Keratinocyte (primary cell): ENCODE measurements at regions not wholly inside any gene's neighbourhood (a gene's known extent, or its start where the extent isn't known, plus 50 kb on each side); places are given as distances from the start of the nearest gene placed in this dataset.

Experiments used
- DNase-seq: peaks from one replicate; pipeline ENCODE4 v3.0.0-alpha.2; 2011; ENCODE audit warnings: low read depth, missing footprints, low spot score
- FAIRE-seq: peaks from 2 replicates; lab custom pipeline; 2011; peaks lifted over from hg19 to GRCh38; lab: Jason Lieb, UNC
- H2AFZ ChIP-seq: 2 replicates; pipeline ENCODE4 v1.6.0; 2012; ENCODE audit warnings: low read length, control low read depth, inconsistent platforms; ENCODE audit not compliant: control insufficient read depth
- H3K27ac ChIP-seq: 2 replicates; pipeline ENCODE4 v1.5.1; 2011; ENCODE audit warnings: low read length; ENCODE audit not compliant: control insufficient read depth, insufficient read depth
- H3K27me3 ChIP-seq: 3 replicates; pipeline ENCODE4 v1.6.0; 2011; ENCODE audit warnings: low read length; ENCODE audit not compliant: control insufficient read depth, insufficient read depth; ENCODE audit errors: extremely low read depth
- H3K36me3 ChIP-seq, 2 experiments: 2 replicates in 1 of 2; 3 replicates in 1 of 2; pipeline ENCODE4 v1.5.1; 2011; ENCODE audit warnings: low read length in 2 of 2, mild to moderate bottlenecking in 1 of 2; ENCODE audit not compliant: control insufficient read depth in 2 of 2, insufficient read depth in 2 of 2; ENCODE audit errors: extremely low read depth in 1 of 2
- H3K4me1 ChIP-seq: 3 replicates; pipeline ENCODE4 v1.5.1; 2011; ENCODE audit warnings: low read length; ENCODE audit not compliant: control insufficient read depth, insufficient read depth; ENCODE audit errors: extremely low read depth
- H3K4me2 ChIP-seq: 3 replicates; pipeline ENCODE4 v1.6.0; 2011; ENCODE audit warnings: low read depth, low read length; ENCODE audit not compliant: control insufficient read depth, insufficient read depth; ENCODE audit errors: extremely low read depth
- H3K4me3 ChIP-seq, 3 experiments: fragments of 200-600 bp in 1 of 3; sonication (generic) in 1 of 3; 2 replicates in 2 of 3; 3 replicates in 1 of 3; pipeline ENCODE4 v1.5.1; 2011 to 2016; ENCODE audit warnings: low read length in 3 of 3, mild to moderate bottlenecking in 3 of 3, control low read depth in 2 of 3, inconsistent platforms in 1 of 3, low read depth in 1 of 3, mixed read lengths in 1 of 3, mixed run types in 1 of 3, moderate library complexity in 1 of 3; ENCODE audit not compliant: control insufficient read depth in 2 of 3, insufficient read depth in 2 of 3; ENCODE audit errors: extremely low read depth in 1 of 3
- H3K79me2 ChIP-seq: 2 replicates; pipeline ENCODE4 v1.6.0; 2012; ENCODE audit warnings: low read length; ENCODE audit not compliant: control insufficient read depth, insufficient read depth
- H3K9ac ChIP-seq: 3 replicates; pipeline ENCODE4 v1.6.0; 2011; ENCODE audit warnings: low read length; ENCODE audit not compliant: control insufficient read depth, insufficient read depth; ENCODE audit errors: extremely low read depth
- H3K9me1 ChIP-seq: 3 replicates; pipeline ENCODE4 v1.6.0; 2011; ENCODE audit warnings: low read length; ENCODE audit not compliant: control insufficient read depth, insufficient read depth; ENCODE audit errors: extremely low read depth
- H3K9me3 ChIP-seq: 2 replicates; pipeline ENCODE4 v1.5.1; 2012; ENCODE audit warnings: low read depth, low read length; ENCODE audit not compliant: control insufficient read depth
- H4K20me1 ChIP-seq: 3 replicates; pipeline ENCODE4 v1.6.0; 2011; ENCODE audit warnings: low read length; ENCODE audit not compliant: control insufficient read depth, insufficient read depth; ENCODE audit errors: extremely low read depth
- EZH2 ChIP-seq: IDR thresholded peaks from one replicate; pipeline ENCODE4 v1.6.1; 2012; ENCODE audit warnings: inconsistent platforms, mild to moderate bottlenecking, low read length, moderate library complexity
- dilution Hi-C: fragments of 300-500 bp; cut with MboI; formaldehyde crosslinking; loops from one replicate; pipeline ENCODE4 v1.7.0; 2020; ENCODE audit warnings: low sequenced_read_pairs; ENCODE audit not compliant: extremely low pct_ligation_motif_present
- TF ChIP-seq, protein P1 (sequence below), 3 experiments: IDR thresholded peaks in 1 of 3; conservative IDR thresholded peaks in 1 of 3; optimal IDR thresholded peaks in 1 of 3; 2 replicates in 2 of 3; 3 replicates in 1 of 3; pipeline versions ENCODE3 to v1.5.1; 2011; ENCODE audit warnings: low read length in 3 of 3, mild to moderate bottlenecking in 3 of 3, moderate library complexity in 2 of 3, control low read depth in 1 of 3, inconsistent platforms in 1 of 3; ENCODE audit not compliant: insufficient read depth in 2 of 3; ENCODE audit errors: extremely low read depth in 1 of 3

- Histone ChIP-seq H3K27ac (no peak overlapping the region), H4K20me1 (no peaks in the 10 kb centered on the region), H3K27me3 (no peaks in the 10 kb centered on the region), H2AFZ (no peak overlapping the region), H3K4me3 (no peak overlapping the region), H3K9me1 (no peaks in the 10 kb centered on the region), H3K9me3 (peaks cover 13% of the 10 kb centered on the region), H3K9ac (no peak overlapping the region), H3K79me2 (peaks cover 3% of the 10 kb centered on the region), H3K4me1 (no peaks in the 10 kb centered on the region), H3K36me3 (peaks cover 7 to 17% of the 10 kb centered on the region in 2 experiments), H3K4me2 (no peak overlapping the region)
- DNase-seq (no peak), FAIRE-seq (no peak)
- dilution Hi-C loops = no loop called here
- TF ChIP-seq EZH2 = no peak
- TF ChIP-seq, protein P1, sequence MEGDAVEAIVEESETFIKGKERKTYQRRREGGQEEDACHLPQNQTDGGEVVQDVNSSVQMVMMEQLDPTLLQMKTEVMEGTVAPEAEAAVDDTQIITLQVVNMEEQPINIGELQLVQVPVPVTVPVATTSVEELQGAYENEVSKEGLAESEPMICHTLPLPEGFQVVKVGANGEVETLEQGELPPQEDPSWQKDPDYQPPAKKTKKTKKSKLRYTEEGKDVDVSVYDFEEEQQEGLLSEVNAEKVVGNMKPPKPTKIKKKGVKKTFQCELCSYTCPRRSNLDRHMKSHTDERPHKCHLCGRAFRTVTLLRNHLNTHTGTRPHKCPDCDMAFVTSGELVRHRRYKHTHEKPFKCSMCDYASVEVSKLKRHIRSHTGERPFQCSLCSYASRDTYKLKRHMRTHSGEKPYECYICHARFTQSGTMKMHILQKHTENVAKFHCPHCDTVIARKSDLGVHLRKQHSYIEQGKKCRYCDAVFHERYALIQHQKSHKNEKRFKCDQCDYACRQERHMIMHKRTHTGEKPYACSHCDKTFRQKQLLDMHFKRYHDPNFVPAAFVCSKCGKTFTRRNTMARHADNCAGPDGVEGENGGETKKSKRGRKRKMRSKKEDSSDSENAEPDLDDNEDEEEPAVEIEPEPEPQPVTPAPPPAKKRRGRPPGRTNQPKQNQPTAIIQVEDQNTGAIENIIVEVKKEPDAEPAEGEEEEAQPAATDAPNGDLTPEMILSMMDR (optimal IDR thresholded peaks at IDR 0.05 in 1 of 3, IDR thresholded peaks at IDR 0.05 in 1 of 3, conservative IDR thresholded peaks at IDR 0.05 in 1 of 3; ENCODE audit: extremely low read depth in 1 of 3, insufficient read depth in 2 of 3, low read length in 3 of 3) = no peak
Measured at GRCh38 chr19:27776524-27776923, 1436.4 kb downstream of the UQCRFS1 start.

DNA sequence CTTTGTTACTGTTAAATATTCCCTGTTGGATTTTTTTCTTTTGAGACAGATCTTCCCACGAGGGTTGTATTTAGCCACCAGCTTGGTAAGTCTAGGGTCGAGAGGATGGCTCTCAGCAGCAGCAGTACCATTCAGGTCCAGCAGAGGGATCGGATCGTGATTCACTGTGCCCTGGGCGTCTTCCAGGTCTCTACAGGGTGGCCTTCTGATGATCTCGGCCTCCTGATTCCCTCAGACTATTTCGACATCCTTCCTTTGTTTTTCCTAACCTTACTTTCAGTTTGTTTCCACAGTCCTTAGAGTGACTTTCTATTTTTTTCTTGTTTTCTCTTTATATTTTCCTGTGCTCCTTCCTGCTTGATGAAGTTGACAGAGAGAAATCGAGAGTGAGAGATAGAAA, 1436.9 kb downstream of the UQCRFS1 start:
- FAIRE-seq (no peak), DNase-seq (no peak)
- Histone ChIP-seq H3K4me2 (no peak overlapping the region), H4K20me1 (no peaks in the 10 kb centered on the region), H3K36me3 (peaks cover 7 to 17% of the 10 kb centered on the region in 2 experiments), H3K27me3 (no peaks in the 10 kb centered on the region), H3K9me3 (peaks cover 13% of the 10 kb centered on the region), H3K9me1 (no peaks in the 10 kb centered on the region), H3K4me1 (no peaks in the 10 kb centered on the region), H3K4me3 (no peak overlapping the region), H2AFZ (no peak overlapping the region), H3K27ac (no peak overlapping the region), H3K79me2 (peaks cover 3% of the 10 kb centered on the region), H3K9ac (no peak overlapping the region)
- dilution Hi-C loops = no loop called here
- TF ChIP-seq, protein P1 (optimal IDR thresholded peaks at IDR 0.05 in 1 of 3, IDR thresholded peaks at IDR 0.05 in 1 of 3, conservative IDR thresholded peaks at IDR 0.05 in 1 of 3; ENCODE audit: extremely low read depth in 1 of 3, insufficient read depth in 2 of 3, low read length in 3 of 3) = peak in 2 of 3 experiments; percentile 39 to 41
- TF ChIP-seq EZH2 = no peak
